IMR-90 (cell line): ENCODE measurements at regions not wholly inside any gene's neighbourhood (a gene's known extent, or its start where the extent isn't known, plus 50 kb on each side); places are given as distances from the start of the nearest gene placed in this dataset.
A peak's percentile ranks its signal among the peaks of the same experiment; 100 is the strongest.

ENCODE experiments used
- ATAC-seq: fragments of 200-7000 bp; cut with Tn5 transposase; 2 replicates; pipeline ENCODE4 v1.9.1; 2020; ENCODE audit warnings: low read depth, mild to moderate bottlenecking, moderate library complexity
- BruUV-seq: library from RNA; stranded (reverse); fragments of 400-500 nt; replicated peaks from 2 replicates; lab custom pipeline; 2021; lab: Mats Ljungman, UMichigan
- CTCF ChIA-PET: fragments of 300-600 bp; formaldehyde crosslinking; extraction: SDS; loops from one replicate; lab custom pipeline; 2021; ENCODE audit warnings: antibody characterized with exemption; lab: Yijun Ruan, JAX
- POLR2A ChIA-PET: fragments of 300-600 bp; sonication (Branson Sonifier 250); formaldehyde crosslinking; loops from one replicate; lab custom pipeline; 2022; ENCODE audit warnings: antibody characterized with exemption; ENCODE audit not compliant: unreplicated experiment; lab: Charles Lee
- DNase-seq: peaks from one replicate; pipeline ENCODE4 v3.0.0; 2013
- H2AFZ ChIP-seq: replicated peaks from 2 replicates; pipeline ENCODE3; 2013; ENCODE audit warnings: low read length, mild to moderate bottlenecking; ENCODE audit not compliant: poor library complexity
- H2AK5ac ChIP-seq: 2 replicates; pipeline ENCODE4 v1.6.1; 2013; ENCODE audit warnings: low read depth, low read length, inconsistent platforms
- H2AK9ac ChIP-seq: replicated peaks from 2 replicates; pipeline ENCODE3; 2013; ENCODE audit warnings: mild to moderate bottlenecking, low read depth, low read length, moderate library complexity; ENCODE audit not compliant: poor library complexity
- H2BK120ac ChIP-seq: 2 replicates; pipeline ENCODE4 v1.6.1; 2013; ENCODE audit warnings: low read depth, low read length, inconsistent platforms
- H2BK15ac ChIP-seq: 3 replicates; pipeline ENCODE4 v1.6.1; 2013; ENCODE audit warnings: low read depth, low read length, inconsistent platforms
- H2BK20ac ChIP-seq: 2 replicates; pipeline ENCODE4 v1.6.1; 2013; ENCODE audit warnings: low read depth, mild to moderate bottlenecking, inconsistent platforms, low read length, moderate library complexity
- H2BK5ac ChIP-seq: 2 replicates; pipeline ENCODE4 v1.6.1; 2013; ENCODE audit warnings: mild to moderate bottlenecking, low read depth, low read length, inconsistent platforms; ENCODE audit not compliant: poor library complexity, severe bottlenecking
- H3K14ac ChIP-seq: replicated peaks from 2 replicates; pipeline ENCODE4 v1.6.1; 2013; ENCODE audit warnings: low read depth, low read length, inconsistent platforms
- H3K18ac ChIP-seq: 2 replicates; pipeline ENCODE4 v1.6.1; 2013; ENCODE audit warnings: low read depth, low read length, control low read depth
- H3K23ac ChIP-seq: 2 replicates; pipeline ENCODE4 v1.6.1; 2013; ENCODE audit warnings: low read depth, low read length, inconsistent platforms
- H3K27ac ChIP-seq: 2 replicates; pipeline ENCODE4 v1.5.1; 2013; ENCODE audit warnings: mild to moderate bottlenecking, control low read depth, low read length; ENCODE audit not compliant: insufficient read depth
- H3K27me3 ChIP-seq: 2 replicates; pipeline ENCODE4 v1.6.1; 2013; ENCODE audit warnings: low read length; ENCODE audit not compliant: control insufficient read depth, insufficient read depth
- H3K36me3 ChIP-seq: 2 replicates; pipeline ENCODE4 v1.6.1; 2013; ENCODE audit warnings: low read length, mixed read lengths; ENCODE audit not compliant: control insufficient read depth, insufficient read depth
- H3K4ac ChIP-seq: 2 replicates; pipeline ENCODE4 v1.6.1; 2013; ENCODE audit warnings: low read depth, low read length, inconsistent platforms
- H3K4me1 ChIP-seq: 2 replicates; pipeline ENCODE4 v1.6.1; 2013; ENCODE audit warnings: low read length, mixed read lengths; ENCODE audit not compliant: control insufficient read depth, insufficient read depth
- H3K4me2 ChIP-seq: 2 replicates; pipeline ENCODE4 v1.6.1; 2013; ENCODE audit warnings: low read depth, mild to moderate bottlenecking, control low read depth, low read length, moderate library complexity
- H3K4me3 ChIP-seq: 2 replicates; pipeline ENCODE4 v1.5.1; 2013; ENCODE audit warnings: low read depth, mild to moderate bottlenecking, control low read depth, low read length, moderate library complexity; ENCODE audit not compliant: insufficient read depth
- H3K56ac ChIP-seq: 2 replicates; pipeline ENCODE4 v1.6.1; 2013; ENCODE audit warnings: low read length, inconsistent platforms; ENCODE audit not compliant: insufficient read depth; ENCODE audit errors: extremely low read depth
- H3K79me1 ChIP-seq, 2 experiments: 2 replicates each; pipeline ENCODE4 v1.6.1; 2013; ENCODE audit warnings: low read length in 2 of 2, inconsistent platforms in 1 of 2, low read depth in 1 of 2
- H3K9ac ChIP-seq: 2 replicates; pipeline ENCODE4 v1.6.1; 2013; ENCODE audit warnings: low read depth, low read length, control low read depth
- H3K9me1 ChIP-seq: 2 replicates; pipeline ENCODE4 v1.6.1; 2013; ENCODE audit warnings: low read length, inconsistent platforms; ENCODE audit not compliant: insufficient read depth
- H3K9me3 ChIP-seq: 2 replicates; pipeline ENCODE4 v1.6.1; 2013; ENCODE audit warnings: low read length; ENCODE audit not compliant: control insufficient read depth, insufficient read depth
- H4K20me1 ChIP-seq: 2 replicates; pipeline ENCODE4 v1.6.1; 2013; ENCODE audit warnings: low read length, inconsistent platforms; ENCODE audit not compliant: insufficient read depth
- H4K5ac ChIP-seq: 2 replicates; pipeline ENCODE4 v1.6.1; 2013; ENCODE audit warnings: mild to moderate bottlenecking, low read depth, low read length, control low read depth
- H4K8ac ChIP-seq, 2 experiments: 2 replicates each; pipeline ENCODE4 v1.6.1; 2013; ENCODE audit warnings: low read depth in 2 of 2, low read length in 2 of 2, control low read depth in 1 of 2, inconsistent platforms in 1 of 2
- H4K91ac ChIP-seq: 2 replicates; pipeline ENCODE4 v1.6.1; 2013; ENCODE audit warnings: low read depth, low read length, inconsistent platforms; ENCODE audit not compliant: insufficient read depth
- BHLHE40 ChIP-seq: fragments of 150-350 bp; IDR thresholded peaks from 2 replicates; pipeline ENCODE4 v1.6.1; 2016; ENCODE audit warnings: mild to moderate bottlenecking, low read depth, low read length
- CEBPB ChIP-seq: IDR thresholded peaks from 2 replicates; pipeline ENCODE4 v1.6.1; 2012; ENCODE audit warnings: low read depth, low read length, improper control_type of control experiment
- CHD1 ChIP-seq: IDR thresholded peaks from 2 replicates; pipeline ENCODE4 v1.6.1; 2012; ENCODE audit warnings: low read depth, low read length, improper control_type of control experiment
- CTCF ChIP-seq: conservative IDR thresholded peaks from 2 replicates; pipeline ENCODE4 v1.5.1; 2012; ENCODE audit warnings: mild to moderate bottlenecking, low read depth, low read length, improper control_type of control experiment
- ELK1 ChIP-seq: fragments of 150-350 bp; IDR thresholded peaks from 2 replicates; pipeline ENCODE4 v1.6.1; 2016; ENCODE audit warnings: low read depth, mild to moderate bottlenecking, low read length, moderate library complexity, borderline replicate concordance
- FOS ChIP-seq: fragments of 150-350 bp; IDR thresholded peaks from 2 replicates; pipeline ENCODE4 v1.6.1; 2016; ENCODE audit warnings: low read depth, low read length
- MAFK ChIP-seq: IDR thresholded peaks from 2 replicates; pipeline ENCODE4 v1.6.1; 2012; ENCODE audit warnings: low read depth, low read length, improper control_type of control experiment
- MAZ ChIP-seq: IDR thresholded peaks from 2 replicates; pipeline ENCODE4 v1.6.1; 2012; ENCODE audit warnings: low read depth, mild to moderate bottlenecking, low read length, improper control_type of control experiment, moderate library complexity, borderline replicate concordance
- MXI1 ChIP-seq: IDR thresholded peaks from 2 replicates; pipeline ENCODE4 v1.6.1; 2012; ENCODE audit warnings: low read depth, mild to moderate bottlenecking, low read length, moderate library complexity, borderline replicate concordance
- NFE2L2 ChIP-seq: fragments of 150-350 bp; IDR thresholded peaks from 2 replicates; pipeline ENCODE4 v1.6.1; 2016; ENCODE audit warnings: low read depth, mild to moderate bottlenecking, low read length
- POLR2A ChIP-seq: IDR thresholded peaks from 2 replicates; pipeline ENCODE4 v1.6.1; 2012; ENCODE audit warnings: mild to moderate bottlenecking, low read depth, low read length
- RAD21 ChIP-seq: IDR thresholded peaks from 2 replicates; pipeline ENCODE4 v1.6.1; 2012; ENCODE audit warnings: low read length, improper control_type of control experiment
- RCOR1 ChIP-seq: IDR thresholded peaks from 2 replicates; pipeline ENCODE4 v1.6.1; 2012; ENCODE audit warnings: mild to moderate bottlenecking, low read length, improper control_type of control experiment; ENCODE audit not compliant: insufficient replicate concordance
- RFX5 ChIP-seq: IDR thresholded peaks from 2 replicates; pipeline ENCODE4 v1.8.0; 2012; ENCODE audit warnings: low read depth, mild to moderate bottlenecking, low read length, moderate library complexity
- SMC3 ChIP-seq: fragments of 150-350 bp; IDR thresholded peaks from 2 replicates; pipeline ENCODE4 v1.6.1; 2016; ENCODE audit warnings: low read depth, mild to moderate bottlenecking, antibody characterized with exemption, low read length, moderate library complexity
- USF2 ChIP-seq: fragments of 150-350 bp; IDR thresholded peaks from 2 replicates; pipeline ENCODE4 v1.6.1; 2017; ENCODE audit warnings: mild to moderate bottlenecking, antibody characterized with exemption, low read length, low read depth
- WGBS, 2 experiments: methylation state at CpG; one replicate each; pipeline versions ENCODE4 v1.1.5 to v1.1.7; 2013; ENCODE audit warnings: missing lambda C conversion rate in 2 of 2; ENCODE audit not compliant: insufficient read length in 1 of 2; ENCODE audit errors: extremely low coverage in 2 of 2; 5-methylcytosine and 5-hydroxymethylcytosine counted together
- dilution Hi-C: fragments of 300-500 bp; cut with HindIII; formaldehyde crosslinking; loops from one replicate; pipeline ENCODE4 v1.14.3; 2018; ENCODE audit warnings: low sequenced_read_pairs; ENCODE audit not compliant: unreplicated experiment
- in situ Hi-C: fragments of 300-500 bp; cut with MboI; formaldehyde crosslinking; loops from 3 replicates; pipeline ENCODE4 v1.14.3; 2019; ENCODE audit warnings: low sequenced_read_pairs, inconsistent platforms, mixed read lengths
- intact Hi-C: fragments of 100-400 bp; cut with micrococcal nuclease; formaldehyde crosslinking; loops from 2 replicates; pipeline ENCODE4 v1.10.0; 2022

GRCh38 chr6:134663356-134663755, 286.5 kb downstream of the ALDH8A1 start:
- Histone ChIP-seq H3K4me3 (no peak overlapping the region), H3K36me3 (no peaks in the 10 kb centered on the region), H3K4ac (peak overlapping the region; percentile 17; the same call in 1 of the 2 replicates), H4K20me1 (no peaks in the 10 kb centered on the region), H3K79me1 (no peaks in the 10 kb centered on the region), H3K9me1 (peaks cover 6% of the 10 kb centered on the region), H3K9me3 (no peaks in the 10 kb centered on the region), H3K18ac (peak overlapping the region; percentile 7), H2AFZ (no peak overlapping the region), H4K5ac (0 out of 2 replicates have a peak overlapping the region, but pooled peaks have one; percentile 38), H2BK5ac (no peak overlapping the region), H3K9ac (no peak overlapping the region), H2AK5ac (0 out of 2 replicates have a peak overlapping the region, but pooled peaks have one; percentile 10), H3K23ac (no peak overlapping the region), H2BK15ac (peak overlapping the region; percentile 63; the same call in 1 of the 3 replicates), H3K14ac (no peak overlapping the region), H4K8ac (peak overlapping the region; percentile 5 to 13; a peak in 1 of 4 replicates), H3K27ac (no peak overlapping the region), H2BK20ac (peak overlapping the region; percentile 27; the same call in 1 of the 2 replicates), H4K91ac (peak overlapping the region; percentile 15; the same call in 1 of the 2 replicates), H3K56ac (no peak overlapping the region), H2AK9ac (no peak overlapping the region), H2BK120ac (peak overlapping the region; percentile 2), H3K4me2 (no peak overlapping the region), H3K4me1 (peaks cover 15% of the 10 kb centered on the region), H3K27me3 (no peaks in the 10 kb centered on the region)
- in situ Hi-C loops (no loop called here), intact Hi-C loops (loop anchor here (5.0 kb wide), 1 partner anchor 79 kb away; no protein-coding TSS in a partner anchor), dilution Hi-C loops (no loop called here)
- no TSS peak for BruUV-seq
- ChIA-PET POLR2A (no interaction called here), CTCF (no interaction called here)
- TF ChIP-seq CEBPB (no peak), MXI1 (no peak), RFX5 (no peak), SMC3 (no peak), MAFK (no peak), RAD21 (no peak), RCOR1 (no peak), CHD1 (no peak), MAZ (no peak), FOS (no peak), BHLHE40 (no peak), POLR2A (no peak), ELK1 (no peak), USF2 (no peak), CTCF (no peak), NFE2L2 (no peak)
- no CpG with 5 or more reads among the region's 4 CpGs for WGBS, 2 experiments
- DNase-seq (no peak), ATAC-seq (no peak)
